ENCODE measurements at regions not wholly inside any gene's neighbourhood (a gene's known extent, or its start where the extent isn't known, plus 50 kb on each side); places are given as distances from the start of the nearest gene placed in this dataset.

DNA sequence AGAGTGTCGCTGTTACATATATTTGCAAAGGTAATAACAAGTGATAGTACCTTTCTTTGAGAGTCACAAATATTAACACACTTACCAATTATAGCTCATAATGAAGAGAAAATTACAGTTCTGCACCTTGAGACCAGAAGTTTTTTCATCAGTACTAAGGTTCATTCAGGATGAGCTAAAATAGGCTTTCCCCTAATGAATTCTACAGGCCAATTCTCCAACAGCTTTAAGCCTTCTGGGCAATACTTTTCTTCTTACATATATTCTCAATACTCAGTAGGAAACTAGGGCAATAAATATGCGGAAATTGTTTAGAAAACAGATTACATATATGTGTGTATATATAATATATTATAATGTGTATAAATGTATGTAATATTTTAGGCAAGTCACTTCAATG, 2672.8 kb upstream of the PCDH20 start:
- TF ChIP-seq EP300 (IDR thresholded peaks at IDR 0.05; ENCODE audit: borderline replicate concordance) (no peak), TAF1 (IDR thresholded peaks at IDR 0.05; ENCODE audit: low read depth) (no peak), NFIC (IDR thresholded peaks at IDR 0.05) (no peak), RAD21 (IDR thresholded peaks at IDR 0.05; ENCODE audit: low read depth) (no peak), YY1 (IDR thresholded peaks at IDR 0.05; ENCODE audit: low read depth) (no peak)
- TF ChIP-seq, protein P1, sequence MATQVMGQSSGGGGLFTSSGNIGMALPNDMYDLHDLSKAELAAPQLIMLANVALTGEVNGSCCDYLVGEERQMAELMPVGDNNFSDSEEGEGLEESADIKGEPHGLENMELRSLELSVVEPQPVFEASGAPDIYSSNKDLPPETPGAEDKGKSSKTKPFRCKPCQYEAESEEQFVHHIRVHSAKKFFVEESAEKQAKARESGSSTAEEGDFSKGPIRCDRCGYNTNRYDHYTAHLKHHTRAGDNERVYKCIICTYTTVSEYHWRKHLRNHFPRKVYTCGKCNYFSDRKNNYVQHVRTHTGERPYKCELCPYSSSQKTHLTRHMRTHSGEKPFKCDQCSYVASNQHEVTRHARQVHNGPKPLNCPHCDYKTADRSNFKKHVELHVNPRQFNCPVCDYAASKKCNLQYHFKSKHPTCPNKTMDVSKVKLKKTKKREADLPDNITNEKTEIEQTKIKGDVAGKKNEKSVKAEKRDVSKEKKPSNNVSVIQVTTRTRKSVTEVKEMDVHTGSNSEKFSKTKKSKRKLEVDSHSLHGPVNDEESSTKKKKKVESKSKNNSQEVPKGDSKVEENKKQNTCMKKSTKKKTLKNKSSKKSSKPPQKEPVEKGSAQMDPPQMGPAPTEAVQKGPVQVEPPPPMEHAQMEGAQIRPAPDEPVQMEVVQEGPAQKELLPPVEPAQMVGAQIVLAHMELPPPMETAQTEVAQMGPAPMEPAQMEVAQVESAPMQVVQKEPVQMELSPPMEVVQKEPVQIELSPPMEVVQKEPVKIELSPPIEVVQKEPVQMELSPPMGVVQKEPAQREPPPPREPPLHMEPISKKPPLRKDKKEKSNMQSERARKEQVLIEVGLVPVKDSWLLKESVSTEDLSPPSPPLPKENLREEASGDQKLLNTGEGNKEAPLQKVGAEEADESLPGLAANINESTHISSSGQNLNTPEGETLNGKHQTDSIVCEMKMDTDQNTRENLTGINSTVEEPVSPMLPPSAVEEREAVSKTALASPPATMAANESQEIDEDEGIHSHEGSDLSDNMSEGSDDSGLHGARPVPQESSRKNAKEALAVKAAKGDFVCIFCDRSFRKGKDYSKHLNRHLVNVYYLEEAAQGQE (IDR thresholded peaks at IDR 0.05; ENCODE audit: low read depth) = no peak
- TF ChIP-seq, protein P2, sequence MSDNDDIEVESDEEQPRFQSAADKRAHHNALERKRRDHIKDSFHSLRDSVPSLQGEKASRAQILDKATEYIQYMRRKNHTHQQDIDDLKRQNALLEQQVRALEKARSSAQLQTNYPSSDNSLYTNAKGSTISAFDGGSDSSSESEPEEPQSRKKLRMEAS (IDR thresholded peaks at IDR 0.05) = no peak
